ENCODE measurements at regions not wholly inside any gene's neighbourhood (a gene's known extent, or its start where the extent isn't known, plus 50 kb on each side); places are given as distances from the start of the nearest gene placed in this dataset.

DNA sequence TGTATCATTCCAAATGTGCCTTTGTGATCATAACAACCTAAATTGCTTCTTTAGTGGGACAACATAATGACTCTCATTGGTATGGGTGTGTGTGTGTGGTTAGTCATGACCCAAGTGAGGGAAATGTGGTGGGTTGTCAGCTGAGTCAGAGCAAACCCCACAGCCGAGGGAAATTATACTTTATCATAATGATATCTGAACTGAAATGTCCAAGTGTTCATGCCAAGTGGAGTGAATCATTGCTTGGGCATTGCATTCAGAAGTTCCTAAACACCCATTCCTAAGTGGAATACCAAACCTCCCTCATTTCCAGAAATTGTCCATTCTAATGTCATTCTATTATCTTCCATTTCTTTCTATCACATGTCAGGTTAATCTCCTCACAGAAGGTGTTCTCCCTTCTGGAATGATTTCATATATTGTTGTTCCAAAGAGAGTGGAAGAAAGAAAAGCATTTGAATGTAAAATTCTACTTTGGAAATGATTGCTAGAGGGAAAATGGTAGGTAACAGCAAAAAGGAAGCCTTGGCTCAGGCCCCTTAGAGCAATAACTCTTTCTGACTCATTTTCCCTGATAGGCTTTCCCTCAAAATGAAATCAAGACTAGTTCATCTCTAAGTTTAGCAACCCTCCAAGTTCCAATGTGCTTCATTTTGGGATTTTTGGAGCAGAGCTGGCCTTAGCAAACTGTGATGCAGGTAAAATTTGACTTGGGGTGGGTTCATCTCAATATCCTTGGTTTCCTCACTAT lies 230.7 kb upstream of the KCNIP4 start:
- TF ChIP-seq, protein P1, sequence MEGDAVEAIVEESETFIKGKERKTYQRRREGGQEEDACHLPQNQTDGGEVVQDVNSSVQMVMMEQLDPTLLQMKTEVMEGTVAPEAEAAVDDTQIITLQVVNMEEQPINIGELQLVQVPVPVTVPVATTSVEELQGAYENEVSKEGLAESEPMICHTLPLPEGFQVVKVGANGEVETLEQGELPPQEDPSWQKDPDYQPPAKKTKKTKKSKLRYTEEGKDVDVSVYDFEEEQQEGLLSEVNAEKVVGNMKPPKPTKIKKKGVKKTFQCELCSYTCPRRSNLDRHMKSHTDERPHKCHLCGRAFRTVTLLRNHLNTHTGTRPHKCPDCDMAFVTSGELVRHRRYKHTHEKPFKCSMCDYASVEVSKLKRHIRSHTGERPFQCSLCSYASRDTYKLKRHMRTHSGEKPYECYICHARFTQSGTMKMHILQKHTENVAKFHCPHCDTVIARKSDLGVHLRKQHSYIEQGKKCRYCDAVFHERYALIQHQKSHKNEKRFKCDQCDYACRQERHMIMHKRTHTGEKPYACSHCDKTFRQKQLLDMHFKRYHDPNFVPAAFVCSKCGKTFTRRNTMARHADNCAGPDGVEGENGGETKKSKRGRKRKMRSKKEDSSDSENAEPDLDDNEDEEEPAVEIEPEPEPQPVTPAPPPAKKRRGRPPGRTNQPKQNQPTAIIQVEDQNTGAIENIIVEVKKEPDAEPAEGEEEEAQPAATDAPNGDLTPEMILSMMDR (IDR thresholded peaks at IDR 0.05; ENCODE audit: low read length): no peak
- TF ChIP-seq EZH2 (IDR thresholded peaks at IDR 0.05; ENCODE audit: borderline replicate concordance, low read length): no peak
- Histone ChIP-seq H3K27ac (ENCODE audit: low read depth, low read length, poor library complexity, severe bottlenecking) (no peak overlapping the region), H3K4me3 (ENCODE audit: low read depth, low read length, poor library complexity, severe bottlenecking) (no peak overlapping the region), H3K9ac (ENCODE audit: low read length) (no peak overlapping the region), H3K4me2 (ENCODE audit: low read length) (no peak overlapping the region), H3K27me3 (ENCODE audit: insufficient read depth, low read length) (no peaks in the 10 kb centered on the region), H3K9me2 (ENCODE audit: low read depth, low read length) (no peaks in the 10 kb centered on the region), H2AFZ (ENCODE audit: low read length) (no peak overlapping the region), H3K9me3 (ENCODE audit: low read length) (no peaks in the 10 kb centered on the region), H4K20me1 (ENCODE audit: insufficient read depth, low read length) (no peaks in the 10 kb centered on the region), H3K79me2 (ENCODE audit: insufficient read depth, low read length) (no peaks in the 10 kb centered on the region), H3K4me1 (ENCODE audit: insufficient read depth, low read length, severe bottlenecking) (no peaks in the 10 kb centered on the region), H3F3A (ENCODE audit: insufficient read depth, low read length) (no peaks in the 10 kb centered on the region), H3K36me3 (ENCODE audit: insufficient read depth, low read length) (no peaks in the 10 kb centered on the region)

DNA sequence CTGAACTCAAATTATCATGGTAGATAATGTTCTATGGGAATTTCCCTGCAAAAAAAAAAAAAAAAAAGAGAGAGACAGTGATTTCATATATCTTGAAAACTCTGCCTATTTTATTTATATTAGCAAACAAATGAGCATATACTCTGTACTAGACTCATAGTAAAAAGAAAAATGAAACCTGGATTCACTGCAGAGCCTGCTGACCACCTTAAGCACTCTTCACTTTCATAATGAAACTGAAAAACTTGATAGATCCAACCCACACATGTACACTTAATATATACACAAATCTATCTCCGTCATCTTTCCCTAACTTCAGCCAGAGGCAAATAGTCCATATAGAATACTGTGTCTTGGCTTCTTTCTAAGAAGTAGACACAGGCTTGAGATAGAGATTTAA lies 226.1 kb upstream of the KCNIP4 start:
- H3K27ac ChIP-seq (ENCODE audit: low read depth, low read length, poor library complexity, severe bottlenecking): no peak overlapping the region

DNA sequence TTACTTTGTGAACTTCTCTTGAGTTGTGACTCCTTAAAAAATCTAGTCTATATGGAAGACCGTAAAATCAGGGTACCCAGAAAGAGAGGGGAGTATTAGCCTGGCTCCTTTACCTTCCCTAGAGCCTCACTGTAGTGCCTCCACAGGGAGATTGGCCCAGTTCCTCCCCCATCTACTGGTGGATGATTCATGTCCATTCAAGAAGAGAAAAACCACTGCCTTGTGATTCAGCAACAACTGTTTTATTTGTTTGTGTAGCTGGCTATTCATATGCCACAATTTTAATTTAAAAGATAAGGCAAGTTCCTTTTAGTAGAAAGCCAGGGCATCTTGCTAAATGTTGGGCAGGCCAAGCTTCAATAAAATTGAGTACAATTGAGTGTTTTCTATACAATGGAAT lies 221.8 kb upstream of the KCNIP4 start:
- no peaks in the 10 kb centered on the region for H3K9me2 ChIP-seq (ENCODE audit: low read depth, low read length)
- H3K36me3 ChIP-seq (ENCODE audit: insufficient read depth, low read length): no peaks in the 10 kb centered on the region
- TF ChIP-seq EZH2 (IDR thresholded peaks at IDR 0.05; ENCODE audit: borderline replicate concordance, low read length): no peak
- H3K4me2 ChIP-seq (ENCODE audit: low read length): no peak overlapping the region
- H3F3A ChIP-seq (ENCODE audit: insufficient read depth, low read length): no peaks in the 10 kb centered on the region
- no peaks in the 10 kb centered on the region for H3K4me1 ChIP-seq (ENCODE audit: insufficient read depth, low read length, severe bottlenecking)
- H3K79me2 ChIP-seq (ENCODE audit: insufficient read depth, low read length): no peaks in the 10 kb centered on the region
- no peak overlapping the region for H3K9ac ChIP-seq (ENCODE audit: low read length)
- no peaks in the 10 kb centered on the region for H4K20me1 ChIP-seq (ENCODE audit: insufficient read depth, low read length)
- H3K9me3 ChIP-seq (ENCODE audit: low read length): no peaks in the 10 kb centered on the region
- H2AFZ ChIP-seq (ENCODE audit: low read length): no peak overlapping the region
- no peaks in the 10 kb centered on the region for H3K27me3 ChIP-seq (ENCODE audit: insufficient read depth, low read length)
- no peak overlapping the region for H3K27ac ChIP-seq (ENCODE audit: low read depth, low read length, poor library complexity, severe bottlenecking)
- H3K4me3 ChIP-seq (ENCODE audit: low read depth, low read length, poor library complexity, severe bottlenecking): no peak overlapping the region

More for the DNA sequence above, 226.1 kb upstream of the KCNIP4 start:
- H3K9me3 ChIP-seq (ENCODE audit: low read length): no peaks in the 10 kb centered on the region
- H3K4me2 ChIP-seq (ENCODE audit: low read length): no peak overlapping the region
- H3K9ac ChIP-seq (ENCODE audit: low read length): no peak overlapping the region
- no peaks in the 10 kb centered on the region for H3K36me3 ChIP-seq (ENCODE audit: insufficient read depth, low read length)
- TF ChIP-seq EZH2 (IDR thresholded peaks at IDR 0.05; ENCODE audit: borderline replicate concordance, low read length): no peak
- TF ChIP-seq, protein P1 (IDR thresholded peaks at IDR 0.05; ENCODE audit: low read length): no peak
- no peak overlapping the region for H2AFZ ChIP-seq (ENCODE audit: low read length)
- H3K79me2 ChIP-seq (ENCODE audit: insufficient read depth, low read length): no peaks in the 10 kb centered on the region
- no peaks in the 10 kb centered on the region for H4K20me1 ChIP-seq (ENCODE audit: insufficient read depth, low read length)
- H3K9me2 ChIP-seq (ENCODE audit: low read depth, low read length): no peaks in the 10 kb centered on the region
- H3K27me3 ChIP-seq (ENCODE audit: insufficient read depth, low read length): no peaks in the 10 kb centered on the region
- H3F3A ChIP-seq (ENCODE audit: insufficient read depth, low read length): no peaks in the 10 kb centered on the region
- no peaks in the 10 kb centered on the region for H3K4me1 ChIP-seq (ENCODE audit: insufficient read depth, low read length, severe bottlenecking)
- H3K4me3 ChIP-seq (ENCODE audit: low read depth, low read length, poor library complexity, severe bottlenecking): no peak overlapping the region

DNA sequence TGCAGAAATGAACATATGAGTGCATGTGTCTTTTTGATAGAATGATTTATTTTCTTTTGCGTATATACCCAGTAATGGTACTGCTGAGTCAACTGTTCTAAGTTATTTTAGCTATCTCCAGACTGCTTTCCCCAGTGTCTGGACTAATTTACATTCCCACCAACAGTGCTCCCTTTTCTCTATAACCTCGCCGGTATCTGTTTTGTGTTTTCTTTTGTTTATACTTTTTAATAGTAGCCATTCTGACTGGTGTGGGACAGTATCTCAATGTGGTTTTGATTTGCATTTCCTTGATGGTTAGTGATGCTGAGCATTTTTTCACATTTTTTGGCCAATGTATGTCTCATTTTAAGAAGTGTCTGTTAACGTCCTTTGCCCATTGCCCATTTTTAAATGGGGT lies 218.6 kb upstream of the KCNIP4 start:
- Histone ChIP-seq H4K20me1 (ENCODE audit: insufficient read depth, low read length) (no peaks in the 10 kb centered on the region), H3K4me3 (ENCODE audit: low read depth, low read length, poor library complexity, severe bottlenecking) (no peak overlapping the region), H3K79me2 (ENCODE audit: insufficient read depth, low read length) (no peaks in the 10 kb centered on the region), H2AFZ (ENCODE audit: low read length) (no peak overlapping the region), H3K9me2 (ENCODE audit: low read depth, low read length) (no peaks in the 10 kb centered on the region), H3K27me3 (ENCODE audit: insufficient read depth, low read length) (no peaks in the 10 kb centered on the region), H3K36me3 (ENCODE audit: insufficient read depth, low read length) (no peaks in the 10 kb centered on the region), H3K9ac (ENCODE audit: low read length) (no peak overlapping the region), H3K27ac (ENCODE audit: low read depth, low read length, poor library complexity, severe bottlenecking) (no peak overlapping the region), H3K9me3 (ENCODE audit: low read length) (no peaks in the 10 kb centered on the region), H3K4me1 (ENCODE audit: insufficient read depth, low read length, severe bottlenecking) (no peaks in the 10 kb centered on the region), H3F3A (ENCODE audit: insufficient read depth, low read length) (no peaks in the 10 kb centered on the region), H3K4me2 (ENCODE audit: low read length) (no peak overlapping the region)
- TF ChIP-seq, protein P1 (IDR thresholded peaks at IDR 0.05; ENCODE audit: low read length): no peak
- no peak for TF ChIP-seq EZH2 (IDR thresholded peaks at IDR 0.05; ENCODE audit: borderline replicate concordance, low read length)
